ENCODE measurements at regions not wholly inside any gene's neighbourhood (a gene's known extent, or its start where the extent isn't known, plus 50 kb on each side); places are given as distances from the start of the nearest gene placed in this dataset.

DNA sequence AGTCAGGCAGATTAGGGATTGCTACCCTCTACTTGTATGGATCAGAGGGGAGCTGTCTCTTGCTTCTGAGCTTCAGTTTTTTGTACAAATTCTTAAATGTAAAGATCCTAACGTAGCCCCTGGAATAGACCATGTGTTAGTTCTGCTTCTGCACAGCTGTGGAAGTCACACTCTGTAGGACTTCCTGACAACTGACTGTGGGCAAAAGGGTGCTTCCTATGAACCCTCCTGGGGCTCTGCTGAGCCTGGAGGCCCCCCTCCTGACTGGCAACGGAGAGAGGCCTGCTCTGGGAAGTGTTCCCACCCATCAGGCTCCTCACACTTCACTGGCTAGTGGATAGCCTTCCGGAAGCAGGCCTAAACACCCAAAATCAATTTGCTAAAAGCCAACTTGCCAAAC lies 131.0 kb downstream of the RPLP1 start:
- no peaks in the 10 kb centered on the region for H3K4me1 ChIP-seq (ENCODE audit: control insufficient read depth, extremely low read depth, insufficient read depth, low read length)
- H3K36me3 ChIP-seq (ENCODE audit: control insufficient read depth, insufficient read depth, low read length), result no peaks in the 10 kb centered on the region
- TF ChIP-seq EZH2 (IDR thresholded peaks at IDR 0.05; ENCODE audit: low read length, missing control alignments) (no peak), CTCF (conservative IDR thresholded peaks at IDR 0.05 in 1 of 2, IDR thresholded peaks at IDR 0.05 in 1 of 2; ENCODE audit: low read depth in 1 of 2, low read length in 2 of 2) (no peak)
- no peaks in the 10 kb centered on the region for H3K9me3 ChIP-seq (ENCODE audit: control insufficient read depth, insufficient read depth, low read depth, low read length)
- H2AFZ ChIP-seq (ENCODE audit: low read length), result no peak overlapping the region
- no peaks in the 10 kb centered on the region for H3K27me3 ChIP-seq (ENCODE audit: control insufficient read depth, insufficient read depth, low read length)
- H3K9ac ChIP-seq (ENCODE audit: insufficient read depth, low read length), result no peak overlapping the region
- no peak for DNase-seq (ENCODE audit: low read depth in 2 of 2)
- no peaks in the 10 kb centered on the region for H4K20me1 ChIP-seq (ENCODE audit: control insufficient read depth, extremely low read depth, insufficient read depth, low read length)
- H3K79me2 ChIP-seq (ENCODE audit: control insufficient read depth, insufficient read depth, low read length), result no peaks in the 10 kb centered on the region
- H3K4me3 ChIP-seq (replicated peaks in 1 of 4; ENCODE audit: control extremely low read depth in 1 of 4, insufficient read depth in 1 of 4, low read depth in 3 of 4, low read length in 4 of 4), result no peak overlapping the region
- H3K27ac ChIP-seq (ENCODE audit: insufficient read depth, low read length), result no peak overlapping the region
- no peak overlapping the region for H3K4me2 ChIP-seq (ENCODE audit: extremely low read depth, insufficient read depth, low read length)

DNA sequence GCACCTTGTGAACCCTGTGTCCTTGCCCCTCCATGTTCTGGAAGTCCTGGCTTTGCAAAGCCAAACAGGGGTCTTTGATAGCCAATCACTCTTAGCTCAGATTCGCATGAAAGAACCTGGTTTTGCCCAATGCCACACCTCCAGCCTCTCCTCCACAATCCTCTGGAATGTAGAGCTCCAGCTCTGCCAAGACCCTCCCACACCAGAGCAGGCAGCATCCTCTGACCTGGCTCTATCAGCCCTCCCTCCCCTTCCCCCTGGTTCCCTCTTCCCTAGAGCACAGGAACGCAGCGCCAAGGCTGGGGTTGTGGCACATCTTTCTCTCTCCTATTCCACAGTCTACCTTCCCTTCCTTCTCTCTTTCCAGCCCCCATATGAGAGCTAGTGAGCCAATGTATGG lies 133.3 kb downstream of the RPLP1 start:
- H3K79me2 ChIP-seq (ENCODE audit: control insufficient read depth, insufficient read depth, low read length), result no peaks in the 10 kb centered on the region
- no peak overlapping the region for H3K4me2 ChIP-seq (ENCODE audit: extremely low read depth, insufficient read depth, low read length)
- H3K9ac ChIP-seq (ENCODE audit: insufficient read depth, low read length), result no peak overlapping the region
- peaks cover 2% of the 10 kb centered on the region for H3K27me3 ChIP-seq (ENCODE audit: control insufficient read depth, insufficient read depth, low read length)
- no peaks in the 10 kb centered on the region for H3K4me1 ChIP-seq (ENCODE audit: control insufficient read depth, extremely low read depth, insufficient read depth, low read length)
- H4K20me1 ChIP-seq (ENCODE audit: control insufficient read depth, extremely low read depth, insufficient read depth, low read length), result no peaks in the 10 kb centered on the region
- no peak overlapping the region for H2AFZ ChIP-seq (ENCODE audit: low read length)
- no peak overlapping the region for H3K4me3 ChIP-seq (replicated peaks in 1 of 4; ENCODE audit: control extremely low read depth in 1 of 4, insufficient read depth in 1 of 4, low read depth in 3 of 4, low read length in 4 of 4)
- H3K27ac ChIP-seq (ENCODE audit: insufficient read depth, low read length), result no peak overlapping the region
- TF ChIP-seq EZH2 (IDR thresholded peaks at IDR 0.05; ENCODE audit: low read length, missing control alignments) (no peak), CTCF (conservative IDR thresholded peaks at IDR 0.05 in 1 of 2, IDR thresholded peaks at IDR 0.05 in 1 of 2; ENCODE audit: low read depth in 1 of 2, low read length in 2 of 2) (no peak)
- no peaks in the 10 kb centered on the region for H3K36me3 ChIP-seq (ENCODE audit: control insufficient read depth, insufficient read depth, low read length)
- no peak for DNase-seq (ENCODE audit: low read depth in 2 of 2)
- H3K9me3 ChIP-seq (ENCODE audit: control insufficient read depth, insufficient read depth, low read depth, low read length), result no peaks in the 10 kb centered on the region

DNA sequence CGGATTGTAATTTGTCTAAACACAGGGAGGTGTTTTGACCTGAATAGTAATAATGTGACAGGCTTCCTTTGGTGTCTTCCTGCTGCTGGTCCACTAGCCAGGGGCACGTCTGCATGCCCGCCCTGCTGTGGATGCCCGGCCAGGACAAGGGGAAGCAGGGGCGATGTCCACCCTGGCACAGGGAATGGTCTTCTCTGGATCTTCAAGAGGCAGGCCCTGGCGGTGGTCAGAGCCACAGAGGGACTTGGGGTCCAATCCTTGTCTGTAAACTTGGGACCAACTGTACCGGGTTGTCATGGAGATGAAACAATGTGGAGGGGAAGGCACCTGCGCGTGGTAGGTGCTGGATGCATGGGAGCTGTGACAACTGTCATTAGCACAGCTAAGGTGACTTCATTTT lies 134.1 kb downstream of the RPLP1 start:
- Histone ChIP-seq H3K9me3 (ENCODE audit: control insufficient read depth, insufficient read depth, low read depth, low read length) (no peaks in the 10 kb centered on the region), H3K79me2 (ENCODE audit: control insufficient read depth, insufficient read depth, low read length) (no peaks in the 10 kb centered on the region), H2AFZ (ENCODE audit: low read length) (no peak overlapping the region), H4K20me1 (ENCODE audit: control insufficient read depth, extremely low read depth, insufficient read depth, low read length) (no peaks in the 10 kb centered on the region), H3K4me3 (replicated peaks in 1 of 4; ENCODE audit: control extremely low read depth in 1 of 4, insufficient read depth in 1 of 4, low read depth in 3 of 4, low read length in 4 of 4) (no peak overlapping the region), H3K27ac (ENCODE audit: insufficient read depth, low read length) (no peak overlapping the region), H3K9ac (ENCODE audit: insufficient read depth, low read length) (no peak overlapping the region), H3K36me3 (ENCODE audit: control insufficient read depth, insufficient read depth, low read length) (no peaks in the 10 kb centered on the region), H3K4me1 (ENCODE audit: control insufficient read depth, extremely low read depth, insufficient read depth, low read length) (no peaks in the 10 kb centered on the region), H3K27me3 (ENCODE audit: control insufficient read depth, insufficient read depth, low read length) (peaks cover 2% of the 10 kb centered on the region), H3K4me2 (ENCODE audit: extremely low read depth, insufficient read depth, low read length) (no peak overlapping the region)
- TF ChIP-seq CTCF (conservative IDR thresholded peaks at IDR 0.05 in 1 of 2, IDR thresholded peaks at IDR 0.05 in 1 of 2; ENCODE audit: low read depth in 1 of 2, low read length in 2 of 2) (no peak), EZH2 (IDR thresholded peaks at IDR 0.05; ENCODE audit: low read length, missing control alignments) (no peak)
- no peak for DNase-seq (ENCODE audit: low read depth in 2 of 2)
